ENCODE measurements at regions not wholly inside any gene's neighbourhood (a gene's known extent, or its start where the extent isn't known, plus 50 kb on each side); places are given as distances from the start of the nearest gene placed in this dataset.
"Not testable (repeated sequence)": the region's sequence is repeated elsewhere in the genome, so short reads cannot be mapped to it uniquely, and the experiment has no call there.

DNA sequence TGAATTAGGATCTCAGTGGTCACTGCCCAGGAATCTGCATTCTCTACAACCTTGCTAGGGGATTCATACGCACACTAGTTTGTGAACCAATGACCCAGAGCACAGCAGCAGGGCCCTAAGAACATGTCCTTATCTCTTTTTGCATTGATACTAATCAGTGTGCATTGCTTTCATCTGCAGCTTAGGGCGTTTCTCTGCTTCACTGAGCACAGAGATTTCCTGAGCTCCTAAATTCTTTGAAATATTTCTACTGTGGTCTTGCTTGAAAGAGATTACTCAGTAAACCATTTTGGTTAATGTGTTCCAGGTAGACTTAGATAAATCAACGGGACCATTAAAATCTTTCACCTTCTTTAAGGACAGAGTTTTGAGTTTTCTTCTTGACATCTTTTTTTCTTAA lies 351.3 kb upstream of the KITLG start:
- DNase-seq, result no peak

DNA sequence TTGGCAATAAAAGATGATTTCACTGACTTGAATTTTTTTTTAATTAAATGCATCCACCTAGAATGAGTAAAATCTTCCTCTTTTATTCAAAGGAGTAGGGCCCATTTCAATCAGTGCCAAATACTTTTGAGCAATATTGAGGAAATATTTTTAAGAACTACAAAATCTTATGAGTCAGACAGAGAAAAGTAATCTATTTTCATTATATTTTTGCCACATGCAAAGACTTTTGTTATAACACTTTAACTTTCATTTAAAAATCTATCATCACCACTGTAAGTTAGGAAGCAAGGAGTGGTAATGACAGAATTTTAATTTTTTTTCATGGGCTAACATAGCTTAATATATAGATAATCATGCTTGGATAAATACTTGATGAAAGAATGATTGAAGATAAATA lies 345.2 kb upstream of the KITLG start:
- no peak for DNase-seq

DNA sequence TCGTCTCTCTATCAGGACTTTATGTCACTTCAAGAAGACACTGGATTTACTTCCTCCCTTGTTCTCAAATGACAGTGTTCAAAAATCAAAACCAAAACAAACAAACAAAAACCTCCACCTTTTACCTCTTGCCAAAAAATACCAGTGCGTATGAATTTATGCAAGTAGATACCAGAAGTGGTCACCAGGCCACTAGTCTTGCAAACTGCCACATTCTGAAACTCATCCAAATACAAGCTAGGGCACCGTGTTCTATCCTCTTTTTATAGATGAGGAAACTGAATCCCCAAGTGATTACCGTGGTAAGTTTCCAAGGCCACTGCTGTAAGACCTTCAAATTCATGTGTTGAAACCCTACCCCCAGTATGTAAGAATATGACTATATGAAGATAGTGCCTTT lies 343.9 kb upstream of the KITLG start:
- DNase-seq, result no peak

DNA sequence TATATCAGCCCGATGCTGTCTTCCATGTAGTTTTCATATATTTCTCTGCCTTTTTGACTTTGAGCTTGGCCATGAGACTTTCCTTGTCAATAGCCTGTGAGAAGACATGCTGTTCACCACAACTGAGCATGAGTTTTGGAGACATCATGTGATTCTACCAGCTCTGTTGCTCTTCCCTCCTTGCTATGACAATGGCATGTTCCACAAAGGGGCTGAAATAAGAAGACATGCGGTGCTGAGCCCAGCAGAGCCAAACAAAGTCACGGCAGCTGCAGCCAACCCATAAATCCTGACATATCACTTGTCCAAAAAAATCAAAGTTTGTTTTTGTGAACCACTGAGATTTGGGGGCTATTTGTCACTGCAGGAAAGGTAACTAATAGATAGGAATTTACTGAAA lies 343.4 kb upstream of the KITLG start:
- DNase-seq, result no peak

DNA sequence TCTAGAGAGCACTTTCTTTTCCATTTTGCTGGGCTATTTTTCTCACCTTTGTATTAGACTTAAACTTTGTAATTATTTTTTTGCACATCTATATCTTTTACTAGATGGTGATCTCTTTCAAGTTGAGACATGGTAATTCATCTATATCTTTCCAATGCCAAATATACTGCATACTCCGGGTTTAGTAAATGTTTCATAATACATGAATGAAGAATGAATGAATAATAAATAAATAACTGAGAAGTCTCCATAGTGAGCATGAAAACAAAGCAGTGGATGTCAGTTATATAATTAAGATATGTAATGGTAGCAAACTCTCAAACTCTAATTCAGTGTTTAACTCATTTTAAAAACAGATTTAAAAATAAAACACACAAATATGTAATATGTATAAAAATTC lies 342.5 kb upstream of the KITLG start:
- DNase-seq, result no peak

DNA sequence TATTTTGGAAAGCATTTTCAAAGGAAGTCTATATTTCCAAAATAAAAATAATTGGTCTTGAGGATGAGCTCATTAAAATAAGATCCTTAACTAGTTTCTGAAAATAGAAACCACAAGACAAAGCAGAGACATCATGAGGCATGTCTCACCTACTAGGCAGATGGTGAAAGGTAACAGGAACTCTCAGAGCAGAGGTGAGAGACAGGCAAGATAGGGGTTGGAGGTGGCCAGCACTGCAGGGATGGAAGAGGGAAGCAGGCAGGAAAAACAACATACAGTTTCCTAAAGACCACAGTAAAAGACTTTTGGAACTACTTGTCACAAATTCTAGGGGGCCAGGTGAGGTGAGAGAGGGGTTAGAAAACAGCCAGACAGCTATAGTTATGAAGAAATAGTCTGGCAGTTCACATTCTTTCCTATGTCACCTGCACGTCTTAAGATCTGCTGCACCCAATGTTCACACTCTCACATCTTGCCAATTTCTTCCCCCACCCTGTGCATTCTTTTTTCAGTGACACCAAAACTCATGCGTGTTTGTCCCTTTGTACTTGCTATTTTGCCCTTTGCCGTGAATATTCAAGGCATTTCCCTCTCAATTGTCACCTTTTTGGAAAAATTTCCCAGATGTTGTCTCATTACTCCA lies 341.7 kb upstream of the KITLG start:
- no peak for DNase-seq

DNA sequence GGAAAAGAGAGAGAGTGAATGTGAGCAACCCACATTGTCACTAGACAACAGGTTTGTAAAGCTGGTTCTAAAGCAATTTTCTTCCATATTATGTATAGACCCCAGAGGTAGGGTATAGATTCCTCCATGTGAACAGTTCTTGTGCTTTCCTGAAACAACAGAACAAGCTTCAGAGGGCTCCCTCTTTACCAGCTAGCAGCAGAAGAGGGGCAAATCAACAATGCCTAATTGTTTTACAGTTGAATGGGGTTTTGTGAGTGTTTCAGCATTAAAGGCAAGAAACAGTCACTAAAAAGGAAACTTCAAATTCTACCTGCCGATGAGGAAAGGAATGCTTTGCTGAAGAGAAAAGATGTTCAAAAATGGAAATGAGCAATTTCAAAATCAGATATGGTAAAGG lies 341.2 kb upstream of the KITLG start:
- no peak for DNase-seq

DNA sequence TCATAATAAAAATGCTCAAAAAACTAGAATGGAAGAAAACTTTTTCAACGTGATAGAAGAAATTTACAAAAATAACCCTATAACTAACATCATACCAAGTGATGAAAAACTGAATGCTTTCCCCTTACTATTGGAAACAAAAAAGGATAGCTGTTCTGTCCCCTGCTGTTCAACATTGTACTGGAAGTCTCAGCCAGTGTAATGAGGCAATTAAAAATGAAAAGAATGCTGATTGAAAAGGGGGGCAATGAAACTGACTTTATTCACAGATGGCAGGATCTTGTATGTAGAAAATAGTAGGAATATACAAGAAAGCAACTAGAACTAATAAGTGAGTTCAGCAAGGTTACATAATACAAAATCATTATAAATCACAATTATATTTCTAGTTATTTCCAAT lies 337.9 kb upstream of the KITLG start:
- no peak for DNase-seq

DNA sequence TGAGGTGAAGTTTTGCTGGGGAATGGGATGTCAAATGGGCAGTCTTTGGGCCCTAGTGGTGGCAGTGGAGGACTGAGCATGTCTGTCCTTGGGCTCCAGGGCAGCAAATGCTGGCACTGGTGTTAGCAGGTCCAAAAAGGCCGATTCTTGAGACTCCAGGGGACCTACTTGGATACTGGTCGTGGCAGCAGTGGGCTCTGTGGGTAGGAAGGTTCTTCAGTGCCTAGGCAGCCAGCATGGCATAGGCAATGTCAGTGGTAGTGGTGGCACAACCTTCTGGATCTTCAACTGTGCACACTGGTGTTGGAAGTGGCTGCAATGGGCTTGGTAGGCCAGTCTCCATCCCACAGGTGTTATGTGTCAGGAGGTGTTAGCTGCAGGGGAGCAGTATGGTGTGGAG lies 334.7 kb upstream of the KITLG start:
- DNase-seq, result no peak

DNA sequence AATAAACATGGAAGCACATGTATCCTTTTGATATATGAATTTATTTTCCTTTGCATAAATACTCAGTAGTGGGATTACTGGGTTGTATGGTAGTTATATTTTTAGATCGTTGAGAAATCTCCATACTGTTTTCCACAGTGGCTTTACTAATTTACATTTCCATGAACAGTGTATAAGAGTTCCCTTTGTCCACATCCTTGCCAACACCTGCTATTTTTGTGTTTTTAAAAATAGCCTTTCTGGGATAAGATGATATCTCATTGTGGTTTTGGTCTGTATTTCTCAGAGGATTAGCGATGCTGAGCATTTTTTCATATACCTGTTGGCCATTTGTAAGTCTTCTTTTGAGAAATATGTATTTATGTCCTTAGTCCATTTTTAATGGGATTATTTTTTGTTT lies 329.2 kb upstream of the KITLG start:
- DNase-seq, result no peak

DNA sequence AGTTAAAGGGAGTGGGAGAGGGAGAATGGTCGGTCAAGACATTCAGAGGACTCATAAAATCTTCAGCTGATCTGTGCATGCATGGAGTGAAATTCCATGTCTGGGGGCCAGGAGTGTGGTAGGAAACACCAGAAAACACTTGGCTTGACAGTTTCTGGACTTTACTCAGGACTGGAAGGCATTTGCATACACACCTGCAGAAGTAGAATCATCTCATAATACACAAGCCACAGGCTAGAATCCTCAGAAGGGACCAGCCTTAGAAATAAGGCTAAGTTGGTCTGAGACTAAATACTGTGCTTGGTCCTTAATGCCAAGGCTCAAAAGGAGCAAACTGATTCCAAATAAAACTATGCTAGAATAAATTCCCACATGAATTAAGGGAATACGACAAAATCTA lies 328.1 kb upstream of the KITLG start:
- no peak for DNase-seq

DNA sequence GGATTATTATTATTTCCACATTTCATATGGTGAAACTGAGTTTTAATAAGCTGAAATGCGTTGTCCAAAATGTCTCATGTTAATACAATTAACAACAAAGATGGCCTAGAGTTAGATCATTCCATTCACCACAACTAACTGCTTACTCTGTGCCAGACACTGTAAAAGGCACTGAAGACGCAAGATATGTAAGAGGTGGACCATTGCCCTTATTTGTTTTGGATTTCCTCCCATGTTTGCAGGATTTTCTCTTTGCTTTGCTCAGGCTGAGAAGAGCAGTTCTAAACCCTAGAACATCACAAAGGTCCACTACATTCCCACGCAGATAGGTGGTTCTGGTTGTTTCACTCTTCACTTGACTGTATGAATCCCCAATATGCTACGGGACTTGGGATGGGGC lies 324.4 kb upstream of the KITLG start:
- DNase-seq, result no peak

DNA sequence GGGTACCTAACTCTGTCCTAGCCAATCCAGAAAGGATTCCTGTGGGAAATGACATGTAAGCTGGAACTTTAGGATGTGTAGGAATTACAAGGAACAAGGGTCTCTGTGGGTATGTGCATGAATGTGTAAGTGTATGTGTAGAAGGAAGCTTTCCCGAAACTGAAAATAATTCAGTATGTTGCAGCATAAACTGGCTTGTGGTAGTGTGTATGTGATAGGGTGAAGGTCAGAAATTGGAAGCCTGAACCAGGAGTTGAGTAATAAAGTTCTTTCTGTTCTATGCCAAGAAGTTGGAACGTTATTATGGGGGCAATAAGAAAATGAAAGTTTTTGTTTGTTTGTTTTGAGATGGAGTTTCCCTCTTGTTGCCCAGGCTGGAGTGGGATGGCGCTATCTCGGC lies 323.1 kb upstream of the KITLG start:
- DNase-seq, result no peak

DNA sequence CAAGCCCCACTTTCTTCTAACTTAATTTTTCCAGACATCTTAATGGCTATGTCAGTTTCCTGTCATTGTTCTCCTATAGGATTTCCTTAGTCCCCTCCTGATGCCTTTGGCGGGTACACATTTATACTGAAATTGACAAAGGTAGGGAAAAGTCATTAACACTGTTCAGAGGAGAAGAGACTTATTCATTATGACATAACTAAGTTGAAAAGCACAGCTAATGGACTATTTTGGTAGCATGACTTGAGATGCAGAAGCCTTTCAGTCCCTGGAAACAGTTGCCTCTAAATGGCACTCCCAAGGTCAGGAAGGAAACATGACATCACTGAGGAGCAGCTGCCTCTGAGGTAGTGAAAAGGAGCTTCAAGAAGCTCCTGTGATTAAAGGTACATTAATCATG lies 317.5 kb upstream of the KITLG start:
- no peak for DNase-seq

DNA sequence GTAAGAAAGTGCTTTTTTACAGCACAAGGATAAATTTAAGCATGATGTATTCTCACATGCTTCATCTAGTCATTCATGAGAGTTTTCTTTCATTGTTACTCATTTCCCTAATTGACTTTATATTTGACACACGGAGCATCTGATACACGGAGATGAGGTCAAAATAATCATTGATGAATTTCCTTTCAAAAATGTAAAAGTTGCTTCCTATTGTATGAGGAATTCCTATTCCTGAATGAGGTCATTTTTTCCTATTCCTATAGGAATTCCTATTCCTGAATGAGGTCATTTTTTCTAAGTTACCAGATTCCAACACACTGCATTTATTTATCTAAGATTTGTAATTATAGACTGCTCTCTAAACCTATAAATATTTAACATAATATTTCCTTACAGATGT lies 316.7 kb upstream of the KITLG start:
- no peak for DNase-seq

DNA sequence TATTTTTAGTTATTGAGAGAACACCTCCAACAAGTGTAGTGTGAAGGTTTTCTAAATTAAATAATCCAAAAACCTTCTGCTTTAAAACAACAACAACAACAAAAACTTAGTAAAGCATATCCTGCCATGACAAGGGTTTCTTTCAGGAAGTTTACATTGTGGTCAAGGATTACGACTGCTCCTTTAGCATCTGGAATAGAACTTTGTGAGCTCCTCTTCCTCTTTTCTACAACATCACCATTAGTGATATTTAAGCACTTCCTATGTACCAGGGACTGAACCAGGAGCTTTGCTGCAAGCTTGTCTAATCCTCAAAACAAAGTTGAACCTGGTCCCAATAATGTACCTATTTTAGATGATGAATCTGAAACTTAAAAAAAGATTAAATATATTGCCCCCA lies 315.4 kb upstream of the KITLG start:
- no peak for DNase-seq

DNA sequence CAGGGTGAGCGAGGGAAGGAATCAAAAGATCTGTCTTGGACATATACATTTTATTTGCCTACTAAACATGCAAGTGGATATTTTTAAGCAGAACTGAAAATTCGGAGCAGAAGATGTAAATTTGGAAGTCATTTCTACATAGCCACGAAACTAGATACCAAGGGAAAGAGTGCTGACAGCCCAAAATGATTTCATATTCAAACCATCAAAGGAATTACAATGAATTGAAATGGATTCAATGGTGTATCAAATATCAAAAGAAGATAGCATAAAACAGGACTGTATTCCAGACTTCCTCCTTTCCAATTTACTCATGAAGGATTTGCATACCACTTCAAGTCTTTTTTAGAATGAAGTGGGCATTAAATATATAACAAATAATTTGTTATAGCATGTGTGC lies 313.5 kb upstream of the KITLG start:
- no peak for DNase-seq

DNA sequence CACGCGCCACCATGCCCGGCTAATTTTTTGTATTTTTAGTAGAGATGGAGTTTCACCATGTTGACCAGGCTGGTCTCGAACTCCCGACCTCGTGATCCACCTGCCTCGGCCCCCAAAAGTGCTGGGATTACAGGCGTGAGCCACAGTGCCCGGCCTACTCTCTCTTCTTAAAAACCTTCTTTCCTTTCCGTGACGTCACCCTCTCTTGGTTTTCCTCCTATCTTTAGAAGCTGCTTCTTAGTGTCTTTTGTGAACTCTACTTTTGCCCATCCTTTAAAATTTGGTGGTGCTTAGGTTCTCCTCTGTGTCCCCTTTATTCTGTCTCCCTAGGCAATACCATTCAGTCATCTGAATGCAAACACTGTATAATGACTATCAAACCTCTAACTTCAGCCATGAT lies 311.2 kb upstream of the KITLG start:
- DNase-seq, result not testable (repeated sequence)

DNA sequence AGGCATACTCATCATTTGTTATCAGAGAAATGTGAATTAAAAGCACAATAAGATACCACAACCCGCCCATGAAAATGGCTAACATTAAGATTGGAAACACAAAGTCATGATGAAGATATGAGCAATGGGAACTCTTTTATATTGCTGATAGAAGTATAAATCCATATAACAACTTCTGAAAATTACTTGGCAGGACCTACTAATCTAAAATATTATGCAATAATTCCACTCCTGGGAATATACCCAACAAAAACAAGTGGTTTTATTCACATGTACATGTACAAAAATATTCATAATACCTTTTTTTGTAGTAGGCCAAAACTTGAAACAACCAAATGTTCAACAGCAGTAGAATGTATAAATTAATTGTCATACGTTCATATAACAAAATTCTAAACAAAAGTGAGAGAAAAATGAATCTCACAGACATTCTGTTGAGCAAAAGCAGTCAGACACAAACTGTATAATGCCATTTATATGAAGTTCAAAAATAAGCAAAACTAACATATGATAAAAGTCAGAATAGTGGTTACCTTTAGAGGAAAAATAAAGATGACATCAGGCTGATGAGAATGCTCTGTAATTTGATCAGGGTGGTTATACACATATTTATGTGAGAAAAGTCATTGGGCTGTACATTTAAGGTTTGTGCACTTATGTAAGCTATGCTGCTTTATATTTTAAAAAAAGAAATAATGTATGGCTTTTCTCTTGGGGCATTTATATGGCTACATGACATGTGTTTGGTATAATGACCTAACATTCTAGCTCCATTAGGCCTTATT lies 309.2 kb upstream of the KITLG start:
- DNase-seq, result no peak

DNA sequence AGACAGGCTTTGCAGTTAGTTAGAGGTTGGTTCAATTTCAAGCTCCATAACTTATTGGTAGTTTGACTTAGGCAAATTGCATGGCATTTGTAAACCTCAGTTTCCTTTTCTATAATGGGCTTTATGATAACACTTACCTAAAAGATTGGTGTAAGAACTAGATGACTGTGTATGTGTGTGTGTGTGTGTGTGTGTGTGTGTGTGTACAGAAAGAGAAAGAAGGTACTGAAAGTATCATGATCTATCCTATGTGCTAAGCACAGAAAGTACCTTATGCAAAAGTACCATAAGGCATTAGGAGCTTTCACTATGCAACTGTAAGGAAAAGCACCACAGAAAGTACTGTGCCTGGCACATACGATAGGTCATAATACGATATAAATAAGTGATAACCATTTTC lies 304.3 kb upstream of the KITLG start:
- no peak for DNase-seq

DNA sequence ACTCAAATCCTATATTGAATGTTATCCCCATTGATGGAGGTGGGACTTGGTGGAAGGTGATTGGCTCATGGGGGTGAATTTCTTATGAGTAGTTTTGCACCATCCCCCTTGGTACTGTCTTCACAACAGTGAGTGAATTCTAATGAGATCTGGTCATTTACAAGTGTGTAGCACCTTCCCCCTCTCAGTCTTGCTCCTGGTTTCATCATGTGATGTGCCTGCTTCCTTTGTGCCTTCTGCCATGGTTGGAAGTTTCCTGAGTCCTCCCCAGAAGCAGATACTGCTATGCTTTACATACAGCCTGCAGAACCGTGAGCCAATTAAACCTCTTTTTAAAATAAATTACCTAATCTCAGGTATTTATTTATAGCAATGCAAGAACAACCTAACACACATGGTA lies 302.4 kb upstream of the KITLG start:
- DNase-seq, result no peak

DNA sequence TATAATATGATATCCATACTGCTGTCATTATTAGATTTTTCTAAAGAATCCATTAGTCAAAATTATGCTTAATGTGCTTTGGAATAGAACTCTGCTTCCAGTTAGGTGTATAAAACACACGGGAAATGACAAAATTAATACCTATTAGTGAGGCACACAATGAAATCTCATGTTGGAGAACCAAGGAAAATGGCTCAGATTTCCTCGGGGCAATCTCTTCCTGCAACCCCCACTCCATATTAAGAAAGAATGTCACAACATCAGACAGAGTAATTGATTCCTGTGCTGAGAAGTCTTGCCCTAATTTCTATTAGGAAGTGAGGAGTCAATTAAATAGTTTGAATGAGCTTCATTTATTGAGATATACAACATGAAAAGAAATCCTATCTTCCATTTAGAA lies 299.8 kb upstream of the KITLG start:
- no peak for DNase-seq

DNA sequence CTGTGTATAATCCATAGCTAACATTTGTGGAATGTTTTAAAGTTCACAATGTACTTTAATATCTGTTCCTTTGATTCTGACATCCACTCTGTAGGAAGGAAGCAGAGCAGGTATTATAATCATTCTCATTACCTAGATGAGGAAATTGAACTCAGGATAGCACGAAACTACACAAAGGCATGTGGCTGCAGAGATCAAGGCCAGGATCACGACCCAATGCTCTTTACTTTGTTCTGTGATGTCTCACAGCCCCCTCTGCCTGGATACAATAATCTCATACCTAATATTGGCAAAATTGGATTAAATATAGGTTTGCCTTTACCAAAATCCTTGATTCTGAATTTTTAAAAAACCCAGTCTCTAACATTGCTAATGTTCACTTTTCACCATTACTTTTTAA lies 298.0 kb upstream of the KITLG start:
- no peak for DNase-seq

DNA sequence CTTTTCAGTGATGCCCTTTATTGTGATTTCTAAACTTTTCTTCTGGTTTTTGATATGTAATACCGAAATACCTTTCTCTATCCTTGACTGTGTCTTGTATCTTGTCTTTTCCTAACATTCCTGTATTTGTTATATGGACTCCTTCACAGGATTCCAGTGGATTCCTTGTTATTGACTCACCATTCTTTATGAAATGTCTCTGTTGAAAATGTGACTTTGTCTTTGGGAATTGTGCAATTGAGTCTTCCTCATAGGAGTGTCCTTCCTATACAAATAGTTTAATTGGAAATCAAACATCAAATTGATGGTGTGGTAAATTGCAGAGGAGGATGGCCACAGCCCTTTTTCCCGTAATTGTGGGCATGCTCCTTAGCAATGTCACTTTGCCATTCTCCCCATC lies 296.6 kb upstream of the KITLG start:
- no peak for DNase-seq
